CD14-positive monocyte (primary cell): ENCODE measurements at regions not wholly inside any gene's neighbourhood (a gene's known extent, or its start where the extent isn't known, plus 50 kb on each side); places are given as distances from the start of the nearest gene placed in this dataset.
A peak's percentile ranks its signal among the peaks of the same experiment; 100 is the strongest.

Experiments used
- DNase-seq, 3 donors: peaks; one replicate each; pipeline ENCODE4 v3.0.0-alpha.2; 2011 to 2022
- H2AFZ ChIP-seq: 2 replicates; pipeline ENCODE4 v1.6.0; 2012; ENCODE audit warnings: mild to moderate bottlenecking, low read depth, low read length, inconsistent platforms; ENCODE audit not compliant: insufficient read depth, poor library complexity, severe bottlenecking
- H3K27ac ChIP-seq, 2 donors: 1 replicate in 1 of 2; 2 replicates in 1 of 2; pipeline ENCODE4 v1.5.1; 2012 to 2013; ENCODE audit warnings: low read length in 2 of 2, control low read depth in 1 of 2, inconsistent platforms in 1 of 2, low read depth in 1 of 2, mild to moderate bottlenecking in 1 of 2
- H3K27me3 ChIP-seq, 2 donors: one replicate each; pipeline versions ENCODE4 v1.6.0 to v1.6.1; 2011 to 2013; ENCODE audit warnings: low read length in 2 of 2; ENCODE audit not compliant: control insufficient read depth in 2 of 2, insufficient read depth in 2 of 2
- H3K36me3 ChIP-seq, 2 donors: replicated peaks in 1 of 2; 1 replicate in 1 of 2; 2 replicates in 1 of 2; pipeline versions ENCODE4 v1.5.1 to v1.6.1; 2012 to 2013; ENCODE audit warnings: low read length in 2 of 2, control low read depth in 1 of 2, inconsistent platforms in 1 of 2, mild to moderate bottlenecking in 1 of 2; ENCODE audit not compliant: insufficient read depth in 2 of 2, control insufficient read depth in 1 of 2
- H3K4me1 ChIP-seq, 2 donors: 1 replicate in 1 of 2; 2 replicates in 1 of 2; pipeline versions ENCODE4 v1.5.1 to v1.6.1; 2012 to 2013; ENCODE audit warnings: low read length in 2 of 2, control low read depth in 1 of 2, inconsistent platforms in 1 of 2, mild to moderate bottlenecking in 1 of 2, moderate library complexity in 1 of 2; ENCODE audit not compliant: insufficient read depth in 2 of 2, control insufficient read depth in 1 of 2
- H3K4me2 ChIP-seq: replicated peaks from 2 replicates; pipeline ENCODE3; 2012; ENCODE audit warnings: low read length, moderate library complexity, mild to moderate bottlenecking; ENCODE audit not compliant: poor library complexity, severe bottlenecking; ENCODE audit errors: extremely low read depth
- H3K4me3 ChIP-seq, 3 experiments: fragments of 200-600 bp in 1 of 3; sonication (generic) in 1 of 3; replicated peaks in 1 of 3; 1 replicate in 2 of 3; 2 replicates in 1 of 3; pipeline ENCODE4 v1.5.1; 2011 to 2013; ENCODE audit warnings: low read length in 3 of 3, mild to moderate bottlenecking in 3 of 3, control low read depth in 2 of 3, low read depth in 2 of 3, inconsistent platforms in 1 of 3, moderate library complexity in 1 of 3
- H3K79me2 ChIP-seq: 2 replicates; pipeline ENCODE4 v1.6.0; 2012; ENCODE audit warnings: mild to moderate bottlenecking, control low read depth, inconsistent platforms, low read length, moderate library complexity; ENCODE audit not compliant: insufficient read depth
- H3K9ac ChIP-seq: 2 replicates; pipeline ENCODE4 v1.6.0; 2017; ENCODE audit warnings: low read length, mild to moderate bottlenecking; ENCODE audit not compliant: insufficient read depth, poor library complexity, severe bottlenecking
- H3K9me3 ChIP-seq, 2 donors: replicated peaks in 1 of 2; 1 replicate in 1 of 2; 2 replicates in 1 of 2; pipeline versions ENCODE4 v1.5.1 to v1.6.1; 2012 to 2013; ENCODE audit warnings: low read length in 2 of 2, control low read depth in 1 of 2; ENCODE audit not compliant: control insufficient read depth in 1 of 2, insufficient read depth in 1 of 2
- H4K20me1 ChIP-seq: 2 replicates; pipeline ENCODE4 v1.6.0; 2012; ENCODE audit warnings: mild to moderate bottlenecking, low read length, control low read depth, moderate library complexity; ENCODE audit not compliant: insufficient read depth
- H3K27ac Mint-ChIP-seq, 7 donors: one replicate each; pipeline ENCODE4 v1.8.0; 2020; ENCODE audit warnings: mild to moderate bottlenecking in 7 of 7, mixed read lengths in 7 of 7, moderate library complexity in 6 of 7, inconsistent platforms in 2 of 7
- H3K27me3 Mint-ChIP-seq, 3 donors: one replicate each; pipeline ENCODE4 v1.8.0; 2021 to 2022; ENCODE audit warnings: low read depth in 3 of 3, mild to moderate bottlenecking in 3 of 3, mixed read lengths in 3 of 3, moderate library complexity in 3 of 3, inconsistent platforms in 1 of 3
- H3K36me3 Mint-ChIP-seq, 2 donors: one replicate each; pipeline ENCODE4 v1.8.0; 2020; ENCODE audit warnings: mixed read lengths in 2 of 2, inconsistent platforms in 1 of 2, mild to moderate bottlenecking in 1 of 2
- H3K4me1 Mint-ChIP-seq: one replicate; pipeline ENCODE4 v1.8.0; 2020; ENCODE audit warnings: mild to moderate bottlenecking, mixed read lengths
- H3K4me3 Mint-ChIP-seq, 2 donors: one replicate each; pipeline ENCODE4 v1.8.0; 2020; ENCODE audit warnings: mild to moderate bottlenecking in 2 of 2, mixed read lengths in 2 of 2, moderate library complexity in 1 of 2
- H3K9me3 Mint-ChIP-seq, 7 donors: one replicate each; pipeline ENCODE4 v1.8.0; 2020 to 2022; ENCODE audit warnings: mixed read lengths in 7 of 7, mild to moderate bottlenecking in 6 of 7, moderate library complexity in 6 of 7, inconsistent platforms in 2 of 7
- CTCF ChIP-seq: fragments of 200-600 bp; IDR thresholded peaks from one replicate; pipeline ENCODE4 v1.8.0; 2022; ENCODE audit warnings: antibody characterized with exemption, mild to moderate bottlenecking
- WGBS: methylation state at CpG from one replicate; pipeline ENCODE4 v1.1.5; 2013; ENCODE audit warnings: missing lambda C conversion rate; ENCODE audit not compliant: insufficient coverage; 5-methylcytosine and 5-hydroxymethylcytosine counted together
- intact Hi-C, 2 donors: fragments of 100-400 bp; cut with micrococcal nuclease; formaldehyde crosslinking; loops; one replicate each; pipeline versions ENCODE4 v1.15.0 to v1.15.1; 2023

GRCh38 chr20:23257106-23257761 is 93.4 kb upstream of the NXT1 start:
- H3K27ac ChIP-seq, result no peak overlapping the region
- H3K27me3 ChIP-seq, result no peaks in the 10 kb centered on the region
- H3K9me3 ChIP-seq, result no peaks in the 10 kb centered on the region
- peaks cover 20 to 25% of the 10 kb centered on the region in 2 donors for H3K4me1 ChIP-seq
- no peak for TF ChIP-seq CTCF
- no peak overlapping the region for H3K4me3 Mint-ChIP-seq
- H3K4me2 ChIP-seq, result no peak overlapping the region
- no peak for DNase-seq
- intact Hi-C loops, result no loop called here
- peak overlapping the region; percentile 23 for H2AFZ ChIP-seq
- WGBS, result 58% methylated on average over 9 of the region's 12 CpGs
- no peaks in the 10 kb centered on the region for H3K36me3 ChIP-seq
- H3K9ac ChIP-seq, result no peak overlapping the region
- peaks cover 0 to 4% (median 3%) of the 10 kb centered on the region in 3 donors for H3K27me3 Mint-ChIP-seq
- no peaks in the 10 kb centered on the region for H3K79me2 ChIP-seq
- peaks cover 0 to 4% (median under 1%) of the 10 kb centered on the region in 7 donors for H3K9me3 Mint-ChIP-seq
- peaks cover 0 to 3% of the 10 kb centered on the region in 2 donors for H3K36me3 Mint-ChIP-seq
- peak overlapping the region in 4 of 7 donors; percentile 61 to 81 (median 68) for H3K27ac Mint-ChIP-seq
- peaks cover 31% of the 10 kb centered on the region for H3K4me1 Mint-ChIP-seq
- no peaks in the 10 kb centered on the region for H4K20me1 ChIP-seq
- H3K4me3 ChIP-seq, result peak overlapping the region in 1 of 3 experiments; percentile 7

DNA sequence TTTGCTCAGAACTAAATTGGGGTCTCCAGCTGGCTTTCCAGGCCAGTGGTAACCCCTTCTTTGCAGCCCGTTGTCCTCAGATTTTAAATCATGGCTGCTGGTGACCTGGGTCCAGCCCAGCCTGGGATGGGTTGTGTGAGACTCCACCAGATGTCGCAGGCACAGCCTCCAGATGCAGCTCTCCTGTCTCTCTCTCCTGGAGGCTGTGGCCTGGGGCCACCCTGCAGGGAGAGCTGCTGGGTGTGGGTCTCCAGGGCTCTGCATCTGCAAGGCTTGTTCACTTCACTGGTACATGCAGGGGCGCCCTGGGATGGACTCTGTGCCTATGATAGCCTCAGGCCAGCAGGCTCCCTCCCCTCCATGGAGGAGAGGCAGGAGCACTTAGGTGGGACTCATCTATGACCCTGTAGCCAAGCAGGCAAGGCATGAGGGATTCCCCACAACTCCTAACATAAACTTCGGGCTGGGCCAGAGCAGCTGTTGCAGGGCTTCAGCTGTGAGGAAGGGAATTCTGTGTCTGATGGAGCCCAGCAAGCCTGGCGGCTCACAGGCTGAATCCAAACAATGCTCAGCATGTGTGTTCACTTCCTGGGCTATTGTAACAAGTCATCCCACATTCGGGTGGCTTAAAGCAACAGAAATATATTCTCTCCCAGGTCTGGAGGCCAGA is 94.7 kb upstream of the NXT1 start:
- no peak overlapping the region for H3K4me3 ChIP-seq
- peaks cover 26 to 35% of the 10 kb centered on the region in 2 donors for H3K4me1 ChIP-seq
- Mint-ChIP-seq H3K27ac (no peak overlapping the region), H3K9me3 (peaks cover 6 to 12% (median 8%) of the 10 kb centered on the region in 7 donors), H3K36me3 (peaks cover 2 to 6% of the 10 kb centered on the region in 2 donors), H3K4me3 (no peak overlapping the region), H3K4me1 (peaks cover 42% of the 10 kb centered on the region), H3K27me3 (peaks cover 0 to 4% (median 3%) of the 10 kb centered on the region in 3 donors)
- no peaks in the 10 kb centered on the region for H3K79me2 ChIP-seq
- DNase-seq, result no peak
- H2AFZ ChIP-seq, result no peak overlapping the region
- H4K20me1 ChIP-seq, result no peaks in the 10 kb centered on the region
- H3K4me2 ChIP-seq, result no peak overlapping the region
- intact Hi-C loops, result no loop called here
- no peak overlapping the region for H3K9ac ChIP-seq
- peaks cover 11 to 13% of the 10 kb centered on the region in 2 donors for H3K9me3 ChIP-seq
- no peak for TF ChIP-seq CTCF
- no peaks in the 10 kb centered on the region for H3K36me3 ChIP-seq
- H3K27ac ChIP-seq, result no peak overlapping the region
- H3K27me3 ChIP-seq, result no peaks in the 10 kb centered on the region
- WGBS, result 92% methylated on average over 5 of the region's 6 CpGs
